Testis (tissue), 2 donors: ENCODE measurements at regions not wholly inside any gene's neighbourhood (a gene's known extent, or its start where the extent isn't known, plus 50 kb on each side); places are given as distances from the start of the nearest gene placed in this dataset.

Experiments used
- DNase-seq: peaks from one replicate; pipeline ENCODE4 v3.0.0-alpha.2; 2019
- H3K27ac ChIP-seq, 2 donors: fragments of 200-600 bp; sonication (generic); one replicate each; pipeline ENCODE4 v1.5.1; 2019
- H3K27me3 ChIP-seq: fragments of 200-600 bp; sonication (generic); one replicate; pipeline ENCODE4 v1.5.1; 2019
- H3K36me3 ChIP-seq: fragments of 200-600 bp; sonication (generic); one replicate; pipeline ENCODE4 v1.5.1; 2017; ENCODE audit warnings: low read depth; ENCODE audit errors: missing control alignments
- H3K4me1 ChIP-seq: fragments of 200-600 bp; sonication (generic); one replicate; pipeline ENCODE4 v1.5.1; 2019
- H3K4me3 ChIP-seq, 2 donors: fragments of 200-600 bp; sonication (generic); one replicate each; pipeline ENCODE4 v1.5.1; 2017 to 2019
- H3K9me3 ChIP-seq: fragments of 200-600 bp; sonication (generic); one replicate; pipeline ENCODE4 v1.5.1; 2017
- CTCF ChIP-seq, 3 experiments: fragments of 450-650 bp in 2 of 3; fragments of 200-600 bp in 1 of 3; sonication (generic) in 1 of 3; IDR thresholded peaks; one replicate each; pipeline ENCODE4 v1.5.1; 2016 to 2019; ENCODE audit warnings: antibody characterized with exemption in 3 of 3, mild to moderate bottlenecking in 2 of 3, moderate library complexity in 1 of 3
- POLR2A ChIP-seq: fragments of 450-650 bp; IDR thresholded peaks from one replicate; pipeline ENCODE4 v1.6.1; 2017; ENCODE audit warnings: antibody characterized with exemption, mild to moderate bottlenecking, moderate library complexity
- WGBS, 2 donors: methylation state at CpG; one replicate each; pipeline ENCODE4 v1.1.5; 2018; 5-methylcytosine and 5-hydroxymethylcytosine counted together
- intact Hi-C: fragments of 100-400 bp; cut with DNase I; formaldehyde crosslinking; loops from one replicate; pipeline ENCODE4 v1.15.1; 2023; ENCODE audit warnings: low total_unique reads

GRCh38 chr1:213568929-213569815 is 418.6 kb upstream of the PROX1 start:
- intact Hi-C loops: no loop called here
- no peak overlapping the region for H3K27ac ChIP-seq
- no peaks in the 10 kb centered on the region for H3K36me3 ChIP-seq
- TF ChIP-seq CTCF (IDR thresholded peaks at IDR 0.05) (no peak), POLR2A (no peak)
- no peaks in the 10 kb centered on the region for H3K9me3 ChIP-seq
- H3K4me3 ChIP-seq: no peak overlapping the region
- H3K4me1 ChIP-seq: no peaks in the 10 kb centered on the region
- WGBS, 2 donors: 77 to 90% methylated on average over 4 of the region's 4 CpGs
- no peaks in the 10 kb centered on the region for H3K27me3 ChIP-seq
- no peak for DNase-seq

GRCh38 chr1:213569816-213570150 is 418.0 kb upstream of the PROX1 start:
- no peaks in the 10 kb centered on the region for H3K9me3 ChIP-seq
- H3K36me3 ChIP-seq: no peaks in the 10 kb centered on the region
- intact Hi-C loops: no loop called here
- H3K27ac ChIP-seq: no peak overlapping the region
- DNase-seq: no peak
- H3K4me1 ChIP-seq: no peaks in the 10 kb centered on the region
- WGBS, 2 donors: 86 to 90% methylated on average over 4 of the region's 4 CpGs
- H3K27me3 ChIP-seq: no peaks in the 10 kb centered on the region
- H3K4me3 ChIP-seq: no peak overlapping the region
- no peak for TF ChIP-seq CTCF (IDR thresholded peaks at IDR 0.05)
- no peak for TF ChIP-seq POLR2A

- Histone ChIP-seq H3K4me3 (no peak overlapping the region), H3K9me3 (no peaks in the 10 kb centered on the region), H3K36me3 (no peaks in the 10 kb centered on the region), H3K27ac (no peak overlapping the region), H3K27me3 (no peaks in the 10 kb centered on the region), H3K4me1 (no peaks in the 10 kb centered on the region)
- no peak for DNase-seq
- intact Hi-C loops: no loop called here
- TF ChIP-seq POLR2A (no peak), CTCF (IDR thresholded peaks at IDR 0.05) (no peak)
- 45 to 81% methylated on average over 2 of the region's 2 CpGs for WGBS, 2 donors
Observed at GRCh38 chr1:213570487-213570886, 417.3 kb upstream of the PROX1 start.

GRCh38 chr1:213571419-213571818 is 416.4 kb upstream of the PROX1 start:
- Histone ChIP-seq H3K36me3 (no peaks in the 10 kb centered on the region), H3K9me3 (no peaks in the 10 kb centered on the region), H3K4me1 (no peaks in the 10 kb centered on the region), H3K27ac (no peak overlapping the region), H3K4me3 (no peak overlapping the region), H3K27me3 (no peaks in the 10 kb centered on the region)
- TF ChIP-seq CTCF (IDR thresholded peaks at IDR 0.05) (no peak), POLR2A (no peak)
- WGBS, 2 donors: 94 to 95% methylated on average over 3 of the region's 3 CpGs
- intact Hi-C loops: no loop called here
- no peak for DNase-seq

- H3K27ac ChIP-seq: no peak overlapping the region
- no peak overlapping the region for H3K4me3 ChIP-seq
- TF ChIP-seq POLR2A: no peak
- no peak for TF ChIP-seq CTCF (IDR thresholded peaks at IDR 0.05)
- H3K9me3 ChIP-seq: no peaks in the 10 kb centered on the region
- no peaks in the 10 kb centered on the region for H3K27me3 ChIP-seq
- no peaks in the 10 kb centered on the region for H3K4me1 ChIP-seq
- intact Hi-C loops: no loop called here
- H3K36me3 ChIP-seq: no peaks in the 10 kb centered on the region
- DNase-seq: no peak
- WGBS, 2 donors: 75 to 88% methylated on average over 8 of the region's 8 CpGs
Observed at GRCh38 chr1:213571843-213572242, 415.9 kb upstream of the PROX1 start.
